ENCODE measurements at regions not wholly inside any gene's neighbourhood (a gene's known extent, or its start where the extent isn't known, plus 50 kb on each side); places are given as distances from the start of the nearest gene placed in this dataset.
"Not testable (repeated sequence)": the region's sequence is repeated elsewhere in the genome, so short reads cannot be mapped to it uniquely, and the experiment has no call there.

- DNase-seq, result no peak
These were observed 52.7 kb upstream of the LARP1 start for GRCh38 chr5:154702477-154702876.

DNA sequence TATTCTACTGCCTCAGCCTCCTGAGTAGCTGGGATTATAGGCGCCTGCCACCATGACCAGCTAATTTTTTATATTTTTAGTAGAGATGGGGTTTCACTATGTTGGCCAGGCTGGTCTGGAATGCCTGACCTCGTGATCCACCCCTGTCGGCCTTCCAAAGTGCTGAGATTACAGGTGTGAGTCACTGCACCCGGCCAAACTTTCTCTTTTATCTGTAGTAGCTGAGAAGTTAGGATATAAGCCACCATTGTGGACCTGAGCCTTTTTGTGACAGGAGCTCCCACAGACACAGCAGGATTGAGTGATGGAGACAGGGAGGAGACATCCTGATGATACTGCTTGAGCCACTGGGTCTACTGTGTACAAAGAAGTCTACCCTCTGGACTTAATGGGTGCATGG, 53.5 kb upstream of the LARP1 start:
- not testable (repeated sequence) for DNase-seq

DNA sequence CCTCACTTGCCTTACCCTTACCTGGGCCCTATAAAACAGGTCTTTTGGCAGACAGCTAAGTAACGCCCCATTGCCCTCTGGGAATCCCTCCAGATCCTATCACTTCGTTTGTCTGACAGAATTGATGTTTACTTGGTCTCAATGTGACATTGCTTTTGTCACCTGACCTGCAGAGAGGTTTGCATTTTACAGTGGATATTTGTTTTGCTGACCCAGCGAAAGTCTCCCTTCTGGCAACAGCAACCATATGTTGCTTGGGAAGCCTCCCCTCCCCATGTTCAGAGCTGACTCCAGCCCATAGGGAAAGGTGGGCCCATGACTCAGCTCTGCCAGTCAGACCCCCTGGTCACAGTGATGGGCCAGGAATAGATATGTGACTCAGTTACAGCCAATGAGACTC, 54.0 kb upstream of the LARP1 start:
- no peak for DNase-seq

GRCh38 chr5:154700289-154700928, 54.8 kb upstream of the LARP1 start:
- DNase-seq, result not testable (repeated sequence)

GRCh38 chr5:154698763-154699162, 56.4 kb upstream of the LARP1 start:
- DNase-seq, result no peak

- no peak for DNase-seq
These were observed 57.8 kb upstream of the LARP1 start for GRCh38 chr5:154697371-154697770.

DNA sequence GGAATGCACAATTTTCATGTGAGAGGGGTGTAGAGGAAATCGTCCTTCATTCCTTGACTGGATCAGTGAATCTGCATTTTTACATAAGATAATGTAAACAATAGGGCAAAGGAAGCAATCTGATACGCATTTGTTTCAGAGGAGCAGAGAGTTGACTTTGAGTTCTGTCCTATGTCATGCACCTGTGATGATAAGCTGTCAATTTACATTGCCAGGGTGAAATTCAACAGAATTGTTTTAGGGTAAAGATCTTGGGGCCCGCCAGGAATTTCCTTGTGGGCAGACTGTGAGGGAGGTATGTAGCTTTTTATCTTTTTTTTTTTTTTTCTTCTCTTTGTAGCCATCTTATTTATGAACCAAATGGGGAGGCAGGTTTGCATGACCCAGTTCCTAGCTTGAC, 58.3 kb upstream of the LARP1 start:
- no peak for DNase-seq

DNA sequence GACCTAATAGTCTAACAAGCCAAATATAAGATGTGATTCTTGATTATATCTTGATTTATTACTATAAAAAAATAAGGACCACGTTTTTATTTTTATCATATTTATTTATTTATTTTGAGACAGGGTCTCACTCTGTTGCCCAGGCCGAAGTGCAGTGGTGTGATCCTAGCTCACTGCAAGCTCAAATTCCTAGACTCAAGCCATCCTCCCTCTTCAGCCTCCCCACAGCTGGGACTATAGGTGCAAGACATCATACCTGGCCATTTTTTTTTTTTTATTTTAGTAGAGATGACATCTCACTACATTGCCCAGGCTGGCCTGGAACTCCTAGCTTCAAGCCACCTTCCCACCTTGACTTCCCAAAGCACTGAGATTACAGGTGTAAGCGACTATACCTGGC, 61.0 kb upstream of the LARP1 start:
- DNase-seq, result no peak

- no peak for DNase-seq
These were observed 64.7 kb upstream of the LARP1 start for GRCh38 chr5:154690488-154690887.

GRCh38 chr5:154686490-154686889, 68.7 kb upstream of the LARP1 start:
- DNase-seq, result no peak

- no peak for DNase-seq
These were observed 71.9 kb upstream of the LARP1 start for GRCh38 chr5:154683101-154683880.

- no peak for DNase-seq
These were observed 75.7 kb upstream of the LARP1 start for GRCh38 chr5:154679501-154679900.

GRCh38 chr5:154677921-154678320, 77.3 kb upstream of the LARP1 start:
- DNase-seq, result no peak

GRCh38 chr5:154676508-154676907, 78.7 kb upstream of the LARP1 start:
- no peak for DNase-seq

- DNase-seq, result no peak
These were observed 81.1 kb upstream of the LARP1 start for GRCh38 chr5:154674029-154674428.

DNA sequence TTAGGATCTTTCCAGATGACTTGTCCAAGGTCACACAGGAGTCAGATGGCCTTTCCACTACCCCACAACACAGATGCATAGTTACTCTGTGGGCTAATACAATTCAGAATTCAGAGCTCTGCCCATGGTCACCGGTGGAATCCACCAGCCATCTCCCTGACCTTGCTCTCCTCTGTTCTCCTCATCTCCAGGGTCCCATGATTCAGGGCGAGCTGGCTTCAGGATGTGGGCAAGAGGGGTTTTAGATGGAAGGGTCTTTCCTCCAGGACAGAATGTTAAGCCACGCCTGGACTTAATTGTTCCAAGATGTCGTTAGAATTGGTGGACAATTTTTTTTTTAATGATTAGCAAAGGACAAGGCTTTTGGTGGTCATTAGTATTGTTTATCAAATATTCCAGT, 81.7 kb upstream of the LARP1 start:
- DNase-seq, result no peak

GRCh38 chr5:154669913-154670312, 85.3 kb upstream of the LARP1 start:
- not testable (repeated sequence) for DNase-seq

GRCh38 chr5:154669402-154669801, 85.8 kb upstream of the LARP1 start:
- DNase-seq, result no peak

DNA sequence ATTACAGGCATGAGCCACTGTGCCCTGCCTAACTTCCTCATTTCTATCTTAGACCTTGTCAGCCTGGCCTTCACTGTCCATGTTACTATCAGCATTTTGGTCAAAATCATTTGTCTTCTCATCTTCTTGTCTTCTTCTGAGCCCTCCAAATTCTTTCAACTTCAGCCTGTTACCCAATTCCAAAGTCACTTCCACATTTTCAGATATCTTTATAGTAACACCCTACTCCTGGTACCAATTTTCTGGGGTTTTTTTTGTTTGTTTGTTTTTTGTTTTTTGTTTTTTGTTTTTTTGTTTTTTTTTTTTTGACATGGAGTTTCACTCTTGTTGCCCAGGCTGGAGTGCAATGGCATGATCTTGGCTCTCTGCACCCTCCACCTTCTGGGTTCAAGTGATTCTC, 90.3 kb upstream of the LARP1 start:
- DNase-seq, result no peak

DNA sequence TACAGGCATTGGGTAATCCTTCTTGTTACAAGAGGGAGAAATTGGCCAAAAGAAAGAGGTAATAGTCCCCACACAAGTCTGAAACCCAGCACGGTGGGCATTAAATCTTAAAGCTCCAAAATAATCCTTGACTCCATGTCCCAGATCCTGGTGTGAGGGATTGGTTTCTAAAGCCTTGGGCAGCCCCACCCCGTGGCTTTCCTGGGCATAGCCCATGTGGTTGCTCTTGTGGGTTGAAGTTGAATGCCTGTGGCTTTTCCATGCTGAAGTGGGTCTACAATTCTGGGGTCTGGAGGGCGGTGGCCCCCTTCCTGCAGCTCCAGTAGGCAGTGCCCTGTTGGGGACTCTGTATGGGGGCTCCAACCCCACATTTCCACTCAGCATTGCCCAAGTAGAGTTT, 91.8 kb upstream of the LARP1 start:
- no peak for DNase-seq

DNA sequence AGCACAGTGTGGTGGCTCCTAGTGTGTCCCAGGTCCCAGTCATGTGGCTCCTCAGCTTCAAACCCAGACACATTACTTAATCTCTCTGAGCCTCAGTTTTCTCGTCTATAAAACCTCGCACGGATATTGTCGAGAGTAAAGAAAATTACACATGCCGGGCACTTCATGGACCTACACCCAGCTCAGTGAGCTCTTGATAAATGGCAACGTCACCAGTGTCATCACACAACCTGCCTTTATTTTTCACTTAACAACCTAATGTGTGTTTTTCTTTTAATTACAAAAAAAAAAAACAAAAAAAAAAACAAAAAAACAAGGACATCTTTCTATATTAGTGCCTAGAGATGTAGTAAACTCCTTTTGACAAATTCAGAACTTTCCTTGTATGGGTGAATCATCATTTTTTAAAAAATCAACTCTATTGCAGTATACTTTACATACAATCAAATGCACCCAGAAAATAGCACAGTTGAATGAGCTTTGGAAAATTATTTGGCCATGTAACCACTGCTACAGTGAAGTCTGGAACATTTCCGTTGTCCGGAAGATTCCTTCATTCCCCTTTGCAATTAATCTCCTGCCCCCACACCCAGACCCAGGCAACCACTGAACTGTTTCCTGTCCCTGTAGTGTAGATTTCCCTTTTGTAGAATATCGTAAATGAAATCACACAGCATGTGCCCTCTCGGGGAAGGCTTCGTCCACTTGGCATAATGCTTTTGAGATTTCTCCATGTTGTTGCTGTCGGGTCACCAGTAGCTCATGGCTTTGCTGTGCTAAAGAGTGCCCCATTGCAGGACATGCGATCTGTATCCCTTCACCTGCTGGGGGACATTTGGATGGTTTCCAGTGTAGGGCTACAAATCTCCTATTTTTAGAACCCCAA, 100.4 kb upstream of the LARP1 start:
- no peak for DNase-seq

GRCh38 chr5:154653764-154654485, 101.3 kb upstream of the LARP1 start:
- no peak for DNase-seq

DNA sequence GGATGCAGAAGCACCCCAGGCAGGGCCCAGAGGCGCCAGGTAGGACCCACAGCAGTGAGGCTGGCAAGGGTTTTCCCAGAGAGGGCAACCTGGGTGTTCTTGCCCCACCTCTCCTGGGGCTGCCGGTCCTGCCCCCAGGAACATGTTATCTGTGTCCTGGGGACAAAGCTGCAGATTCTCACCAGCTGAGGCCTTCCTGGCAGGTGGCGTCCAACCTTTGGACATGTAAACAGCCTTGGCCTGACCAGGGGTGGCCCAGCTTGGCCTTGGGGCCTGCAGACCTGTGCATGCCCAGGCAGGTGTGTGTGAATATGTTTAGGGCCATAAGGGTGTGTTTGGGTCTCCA, 101.8 kb upstream of the LARP1 start:
- no peak for DNase-seq
